Muscle of leg (tissue), 3 donors: ENCODE measurements at regions not wholly inside any gene's neighbourhood (a gene's known extent, or its start where the extent isn't known, plus 50 kb on each side); places are given as distances from the start of the nearest gene placed in this dataset.

Experiments
- DNase-seq: peaks from one replicate; pipeline ENCODE4 v3.0.0; 2013
- H3K27ac ChIP-seq: one replicate; pipeline ENCODE4 v1.5.1; 2013; ENCODE audit warnings: mild to moderate bottlenecking, low read length, control low read depth
- H3K27me3 ChIP-seq: one replicate; pipeline ENCODE4 v1.6.1; 2013; ENCODE audit warnings: low read length; ENCODE audit not compliant: control insufficient read depth, insufficient read depth
- H3K36me3 ChIP-seq: one replicate; pipeline ENCODE4 v1.6.1; 2013; ENCODE audit warnings: low read length; ENCODE audit not compliant: control insufficient read depth, insufficient read depth
- H3K4me1 ChIP-seq: one replicate; pipeline ENCODE4 v1.6.1; 2013; ENCODE audit warnings: low read length; ENCODE audit not compliant: control insufficient read depth, insufficient read depth
- H3K4me3 ChIP-seq: one replicate; pipeline ENCODE4 v1.5.1; 2013; ENCODE audit warnings: low read length, control low read depth
- H3K9me3 ChIP-seq: replicated peaks from 2 replicates; pipeline ENCODE4 v1.6.1; 2013; ENCODE audit warnings: low read depth, low read length; ENCODE audit not compliant: control insufficient read depth
- WGBS: methylation state at CpG from one replicate; pipeline ENCODE4 v1.1.5; 2013; ENCODE audit warnings: missing lambda C conversion rate; ENCODE audit not compliant: insufficient coverage; 5-methylcytosine and 5-hydroxymethylcytosine counted together

GRCh38 chr22:48842583-48842945 is 985.1 kb downstream of the BRD1 start:
- 73% methylated on average over 16 of the region's 17 CpGs for WGBS
- no peak overlapping the region for H3K27ac ChIP-seq
- no peaks in the 10 kb centered on the region for H3K4me1 ChIP-seq
- no peak overlapping the region for H3K4me3 ChIP-seq
- H3K36me3 ChIP-seq, result no peaks in the 10 kb centered on the region
- no peak for DNase-seq
- peaks cover 2% of the 10 kb centered on the region for H3K27me3 ChIP-seq
- no peaks in the 10 kb centered on the region for H3K9me3 ChIP-seq

- Histone ChIP-seq H3K36me3 (no peaks in the 10 kb centered on the region), H3K4me3 (no peak overlapping the region), H3K27ac (no peak overlapping the region), H3K4me1 (no peaks in the 10 kb centered on the region), H3K27me3 (peaks cover 2% of the 10 kb centered on the region), H3K9me3 (no peaks in the 10 kb centered on the region)
- no peak for DNase-seq
- 84% methylated on average over 18 of the region's 22 CpGs for WGBS
Observed at GRCh38 chr22:48841881-48842582, 985.6 kb downstream of the BRD1 start.

- Histone ChIP-seq H3K27me3 (peaks cover 6% of the 10 kb centered on the region), H3K9me3 (no peaks in the 10 kb centered on the region), H3K36me3 (no peaks in the 10 kb centered on the region), H3K27ac (no peak overlapping the region), H3K4me3 (no peak overlapping the region), H3K4me1 (no peaks in the 10 kb centered on the region)
- no peak for DNase-seq
- 87% methylated on average over 14 of the region's 16 CpGs for WGBS
Observed at GRCh38 chr22:48840112-48840949, 987.3 kb downstream of the BRD1 start.

- H3K4me3 ChIP-seq, result no peak overlapping the region
- H3K4me1 ChIP-seq, result no peaks in the 10 kb centered on the region
- H3K27me3 ChIP-seq, result peaks cover 6% of the 10 kb centered on the region
- no peaks in the 10 kb centered on the region for H3K36me3 ChIP-seq
- 79% methylated on average over 10 of the region's 19 CpGs for WGBS
- no peaks in the 10 kb centered on the region for H3K9me3 ChIP-seq
- H3K27ac ChIP-seq, result no peak overlapping the region
- no peak for DNase-seq
Observed at GRCh38 chr22:48838846-48839730, 988.6 kb downstream of the BRD1 start.

GRCh38 chr22:48838376-48838775 is 989.3 kb downstream of the BRD1 start:
- 63% methylated on average over 15 of the region's 16 CpGs for whole genome bisulfite sequencing
- Histone ChIP-seq H3K27ac (no peak overlapping the region), H3K9me3 (no peaks in the 10 kb centered on the region), H3K27me3 (peaks cover 6% of the 10 kb centered on the region), H3K4me1 (no peaks in the 10 kb centered on the region), H3K4me3 (no peak overlapping the region), H3K36me3 (no peaks in the 10 kb centered on the region)
- DNase-seq, result no peak

GRCh38 chr22:48837341-48837935 is 990.2 kb downstream of the BRD1 start:
- H3K36me3 ChIP-seq, result no peaks in the 10 kb centered on the region
- H3K27me3 ChIP-seq, result peaks cover 8% of the 10 kb centered on the region
- DNase-seq, result no peak
- 78% methylated on average over 16 of the region's 16 CpGs for WGBS
- H3K4me3 ChIP-seq, result no peak overlapping the region
- no peak overlapping the region for H3K27ac ChIP-seq
- H3K9me3 ChIP-seq, result peaks cover 2% of the 10 kb centered on the region
- no peaks in the 10 kb centered on the region for H3K4me1 ChIP-seq

- WGBS, result 75% methylated on average over 18 of the region's 19 CpGs
- Histone ChIP-seq H3K27ac (no peak overlapping the region), H3K4me3 (no peak overlapping the region), H3K9me3 (peaks cover 2% of the 10 kb centered on the region), H3K36me3 (no peaks in the 10 kb centered on the region), H3K27me3 (peaks cover 8% of the 10 kb centered on the region), H3K4me1 (no peaks in the 10 kb centered on the region)
- no peak for DNase-seq
Observed at GRCh38 chr22:48836673-48837340, 990.9 kb downstream of the BRD1 start.

GRCh38 chr22:48835857-48836672 is 991.6 kb downstream of the BRD1 start:
- no peak overlapping the region for H3K4me3 ChIP-seq
- peaks cover 2% of the 10 kb centered on the region for H3K9me3 ChIP-seq
- DNase-seq, result no peak
- H3K27ac ChIP-seq, result no peak overlapping the region
- H3K4me1 ChIP-seq, result no peaks in the 10 kb centered on the region
- H3K27me3 ChIP-seq, result peaks cover 8% of the 10 kb centered on the region
- WGBS, result 88% methylated on average over 30 of the region's 33 CpGs
- H3K36me3 ChIP-seq, result no peaks in the 10 kb centered on the region

- no peaks in the 10 kb centered on the region for H3K4me1 ChIP-seq
- H3K27ac ChIP-seq, result no peak overlapping the region
- no peaks in the 10 kb centered on the region for H3K36me3 ChIP-seq
- 86% methylated on average over 11 of the region's 11 CpGs for WGBS
- H3K4me3 ChIP-seq, result no peak overlapping the region
- H3K9me3 ChIP-seq, result peaks cover 2% of the 10 kb centered on the region
- DNase-seq, result no peak
- peaks cover 6% of the 10 kb centered on the region for H3K27me3 ChIP-seq
Observed at GRCh38 chr22:48835364-48835763, 992.3 kb downstream of the BRD1 start.
